B cell (primary cell): ENCODE measurements at regions not wholly inside any gene's neighbourhood (a gene's known extent, or its start where the extent isn't known, plus 50 kb on each side); places are given as distances from the start of the nearest gene placed in this dataset.

Experiments
- ATAC-seq: fragments of 200-7000 bp; cut with Tn5 transposase; one replicate; pipeline ENCODE4 v1.10.0; 2021; ENCODE audit warnings: low read depth, mild to moderate bottlenecking, moderate number of reproducible peaks, moderate library complexity
- CTCF ChIA-PET: fragments of 350-600 bp; sonication (Branson Sonifier 250); formaldehyde crosslinking; loops from one replicate; lab custom pipeline; 2021; ENCODE audit warnings: antibody characterized with exemption, inconsistent platforms; lab: Charles Lee
- POLR2A ChIA-PET: fragments of 350-600 bp; sonication (Branson Sonifier 250); formaldehyde crosslinking; loops from one replicate; lab custom pipeline; 2021; ENCODE audit warnings: antibody characterized with exemption; lab: Charles Lee
- DNase-seq: peaks from one replicate; pipeline ENCODE4 v3.0.0; 2013
- H2AFZ ChIP-seq: 2 replicates; pipeline ENCODE4 v1.6.1; 2012; ENCODE audit warnings: mild to moderate bottlenecking, low read depth, low read length; ENCODE audit not compliant: insufficient read depth, poor library complexity, severe bottlenecking
- H3K27ac ChIP-seq, 2 donors: 1 replicate in 1 of 2; 2 replicates in 1 of 2; pipeline ENCODE4 v1.5.1; 2012 to 2013; ENCODE audit warnings: low read length in 2 of 2, mild to moderate bottlenecking in 2 of 2, moderate library complexity in 1 of 2
- H3K27me3 ChIP-seq, 4 experiments: fragments of 200-600 bp in 1 of 4; sonication (generic) in 1 of 4; replicated peaks in 1 of 4; 1 replicate in 2 of 4; 2 replicates in 2 of 4; pipeline versions ENCODE4 v1.6.1 to v1.7.0; 2013 to 2016; ENCODE audit warnings: low read length in 3 of 4, mild to moderate bottlenecking in 2 of 4, mixed read lengths in 1 of 4, moderate library complexity in 1 of 4; ENCODE audit not compliant: insufficient read depth in 4 of 4, control insufficient read depth in 3 of 4; ENCODE audit errors: control extremely low read depth in 1 of 4
- H3K36me3 ChIP-seq, 2 experiments: replicated peaks in 1 of 2; 1 replicate in 1 of 2; 2 replicates in 1 of 2; pipeline versions ENCODE4 v1.6.1 to v1.7.1; 2013; ENCODE audit warnings: low read length in 1 of 2; ENCODE audit not compliant: insufficient read depth in 2 of 2, control insufficient read depth in 1 of 2; ENCODE audit errors: control extremely low read depth in 1 of 2, extremely low read depth in 1 of 2
- H3K4me1 ChIP-seq, 2 donors: fragments of 200-600 bp in 1 of 2; sonication (generic) in 1 of 2; 1 replicate in 1 of 2; 2 replicates in 1 of 2; pipeline versions ENCODE4 v1.5.1 to v1.6.1; 2013 to 2017; ENCODE audit warnings: low read length in 2 of 2; ENCODE audit not compliant: control insufficient read depth in 2 of 2, insufficient read depth in 2 of 2
- H3K4me2 ChIP-seq: replicated peaks from 2 replicates; pipeline ENCODE3; 2012; ENCODE audit warnings: mild to moderate bottlenecking, low read depth, low read length; ENCODE audit not compliant: poor library complexity, severe bottlenecking
- H3K4me3 ChIP-seq, 5 experiments: fragments of 200-600 bp in 1 of 5; sonication (generic) in 1 of 5; 1 replicate in 3 of 5; 2 replicates in 2 of 5; pipeline versions ENCODE4 v1.5.1 to v1.7.0; 2011 to 2016; ENCODE audit warnings: low read length in 4 of 5, mild to moderate bottlenecking in 4 of 5, low read depth in 2 of 5, control low read depth in 1 of 5, moderate library complexity in 1 of 5; ENCODE audit not compliant: insufficient read depth in 1 of 5; ENCODE audit errors: control extremely low read depth in 1 of 5, extremely low read depth in 1 of 5
- H3K79me2 ChIP-seq: fragments of 200-600 bp; sonication (generic); one replicate; pipeline ENCODE4 v1.6.0; 2016; ENCODE audit warnings: low read length; ENCODE audit not compliant: control insufficient read depth, insufficient read depth
- H3K9ac ChIP-seq: fragments of 200-600 bp; sonication (generic); 2 replicates; pipeline ENCODE4 v1.6.1; 2017; ENCODE audit warnings: mild to moderate bottlenecking, low read length, moderate library complexity
- H3K9me3 ChIP-seq, 3 donors: one replicate each; pipeline versions ENCODE4 v1.6.1 to v1.7.1; 2013; ENCODE audit warnings: low read length in 2 of 3; ENCODE audit not compliant: control insufficient read depth in 2 of 3, insufficient read depth in 1 of 3; ENCODE audit errors: control extremely low read depth in 1 of 3
- H4K20me1 ChIP-seq: 2 replicates; pipeline ENCODE4 v1.6.0; 2012; ENCODE audit warnings: mild to moderate bottlenecking, low read length; ENCODE audit not compliant: insufficient read depth, control insufficient read depth, poor library complexity, severe bottlenecking
- H3K27ac Mint-ChIP-seq: one replicate; pipeline ENCODE4 v1.8.0; 2021; ENCODE audit warnings: mixed read lengths
- H3K27me3 Mint-ChIP-seq: one replicate; pipeline ENCODE4 v1.8.0; 2021; ENCODE audit warnings: mixed read lengths
- H3K4me1 Mint-ChIP-seq: one replicate; pipeline ENCODE4 v1.8.0; 2021; ENCODE audit warnings: mixed read lengths
- H3K4me3 Mint-ChIP-seq: one replicate; pipeline ENCODE4 v1.8.0; 2021; ENCODE audit warnings: mixed read lengths
- H3K9me3 Mint-ChIP-seq: one replicate; pipeline ENCODE4 v1.8.0; 2022; ENCODE audit warnings: mixed read lengths; ENCODE audit not compliant: insufficient read depth
- EZH2 ChIP-seq: IDR thresholded peaks from 2 replicates; pipeline ENCODE4 v1.6.1; 2012; ENCODE audit warnings: borderline replicate concordance, low read depth, mild to moderate bottlenecking, moderate library complexity, low read length; ENCODE audit not compliant: insufficient read depth, poor library complexity, severe bottlenecking
- WGBS: methylation state at CpG from one replicate; pipeline ENCODE4 v1.1.5; 2013; ENCODE audit warnings: missing lambda C conversion rate; ENCODE audit not compliant: insufficient coverage; 5-methylcytosine and 5-hydroxymethylcytosine counted together
- intact Hi-C: fragments of 100-400 bp; cut with micrococcal nuclease; formaldehyde crosslinking; loops from one replicate; pipeline ENCODE4 v1.10.0; 2022
- TF ChIP-seq, protein P1 (sequence below): fragments of 200-600 bp; IDR thresholded peaks from one replicate; pipeline ENCODE4 v1.8.0; 2022; ENCODE audit warnings: antibody characterized with exemption, mild to moderate bottlenecking

DNA sequence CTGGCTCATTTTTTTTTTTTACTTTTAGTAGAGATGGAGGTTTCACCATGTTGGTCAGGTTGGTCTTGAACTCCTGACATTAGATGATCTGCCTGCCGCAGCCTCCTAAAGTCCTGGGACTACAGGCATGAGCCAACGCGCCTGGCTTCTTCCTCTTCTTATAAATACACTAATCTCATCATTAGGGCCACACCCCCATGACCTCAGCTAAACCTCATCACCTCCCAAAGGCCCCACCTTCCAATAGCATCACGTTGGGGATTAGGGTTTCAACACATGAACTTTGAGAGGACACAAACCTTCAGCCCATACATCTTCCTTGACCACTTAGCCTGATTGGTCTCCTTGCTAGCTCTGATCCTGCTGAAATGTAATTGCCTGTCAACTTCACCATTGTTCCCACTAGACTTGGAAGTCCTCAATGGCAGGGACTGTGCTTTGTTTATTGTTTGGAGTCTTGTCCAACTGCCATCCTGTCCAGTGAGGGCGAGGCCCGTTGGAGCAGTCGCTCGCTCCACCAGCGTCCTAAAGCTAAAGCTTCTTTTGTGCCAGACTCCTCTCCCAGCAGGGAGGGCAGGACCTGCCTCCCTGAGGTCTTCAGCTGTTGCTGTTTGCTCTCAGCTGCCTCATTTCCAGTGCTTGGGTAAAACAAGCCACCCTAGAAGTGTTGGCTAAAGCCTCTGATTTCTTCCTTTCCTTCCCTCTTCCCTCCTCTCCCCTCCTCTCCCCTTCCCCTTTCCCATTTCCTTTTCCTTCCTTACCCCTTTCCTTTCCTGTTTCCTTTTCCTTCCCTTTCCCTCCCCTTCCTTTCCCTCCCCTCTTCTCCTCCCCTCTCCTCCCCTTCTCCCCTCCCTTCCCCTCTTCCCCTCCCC is 85.3 kb downstream of the HAPSTR1 start:
- intact Hi-C loops: no loop called here
- peaks cover 0 to 9% (median 0%) of the 10 kb centered on the region in 3 donors for H3K9me3 ChIP-seq
- 70% methylated on average over 6 of the region's 9 CpGs for WGBS
- H3K4me3 ChIP-seq: no peak overlapping the region
- H3K9ac ChIP-seq: no peak overlapping the region
- H3K36me3 ChIP-seq: no peaks in the 10 kb centered on the region
- no peaks in the 10 kb centered on the region for H3K4me1 ChIP-seq
- no peaks in the 10 kb centered on the region for H3K79me2 ChIP-seq
- CTCF ChIA-PET: no interaction called here
- no peak overlapping the region for H3K27ac Mint-ChIP-seq
- no peaks in the 10 kb centered on the region for H3K4me1 Mint-ChIP-seq
- ATAC-seq (no peak), DNase-seq (no peak)
- no peaks in the 10 kb centered on the region for H4K20me1 ChIP-seq
- TF ChIP-seq EZH2: no peak
- TF ChIP-seq, protein P1, sequence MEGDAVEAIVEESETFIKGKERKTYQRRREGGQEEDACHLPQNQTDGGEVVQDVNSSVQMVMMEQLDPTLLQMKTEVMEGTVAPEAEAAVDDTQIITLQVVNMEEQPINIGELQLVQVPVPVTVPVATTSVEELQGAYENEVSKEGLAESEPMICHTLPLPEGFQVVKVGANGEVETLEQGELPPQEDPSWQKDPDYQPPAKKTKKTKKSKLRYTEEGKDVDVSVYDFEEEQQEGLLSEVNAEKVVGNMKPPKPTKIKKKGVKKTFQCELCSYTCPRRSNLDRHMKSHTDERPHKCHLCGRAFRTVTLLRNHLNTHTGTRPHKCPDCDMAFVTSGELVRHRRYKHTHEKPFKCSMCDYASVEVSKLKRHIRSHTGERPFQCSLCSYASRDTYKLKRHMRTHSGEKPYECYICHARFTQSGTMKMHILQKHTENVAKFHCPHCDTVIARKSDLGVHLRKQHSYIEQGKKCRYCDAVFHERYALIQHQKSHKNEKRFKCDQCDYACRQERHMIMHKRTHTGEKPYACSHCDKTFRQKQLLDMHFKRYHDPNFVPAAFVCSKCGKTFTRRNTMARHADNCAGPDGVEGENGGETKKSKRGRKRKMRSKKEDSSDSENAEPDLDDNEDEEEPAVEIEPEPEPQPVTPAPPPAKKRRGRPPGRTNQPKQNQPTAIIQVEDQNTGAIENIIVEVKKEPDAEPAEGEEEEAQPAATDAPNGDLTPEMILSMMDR: no peak
- no peak overlapping the region for H3K4me2 ChIP-seq
- no peak overlapping the region for H3K4me3 Mint-ChIP-seq
- H2AFZ ChIP-seq: no peak overlapping the region
- peaks cover 0 to 2% (median 0%) of the 10 kb centered on the region in 4 experiments for H3K27me3 ChIP-seq
- H3K27ac ChIP-seq: no peak overlapping the region
- H3K9me3 Mint-ChIP-seq: no peaks in the 10 kb centered on the region
- peaks cover 34% of the 10 kb centered on the region for H3K27me3 Mint-ChIP-seq
- POLR2A ChIA-PET: no interaction called here

GRCh38 chr16:9177861-9178260 is 86.4 kb downstream of the HAPSTR1 start:
- Histone ChIP-seq H3K9me3 (peaks cover 0 to 9% (median 0%) of the 10 kb centered on the region in 3 donors), H3K79me2 (no peaks in the 10 kb centered on the region), H3K9ac (no peak overlapping the region), H4K20me1 (no peaks in the 10 kb centered on the region), H2AFZ (no peak overlapping the region), H3K27ac (no peak overlapping the region), H3K4me3 (no peak overlapping the region), H3K36me3 (no peaks in the 10 kb centered on the region), H3K4me2 (no peak overlapping the region), H3K4me1 (no peaks in the 10 kb centered on the region), H3K27me3 (peaks cover 0 to 2% (median 0%) of the 10 kb centered on the region in 4 experiments)
- DNase-seq (no peak), ATAC-seq (no peak)
- POLR2A ChIA-PET: no interaction called here
- no CpG with 5 or more reads among the region's 6 CpGs for WGBS
- H3K27ac Mint-ChIP-seq: no peak overlapping the region
- H3K4me3 Mint-ChIP-seq: no peak overlapping the region
- H3K27me3 Mint-ChIP-seq: peaks cover 34% of the 10 kb centered on the region
- no peaks in the 10 kb centered on the region for H3K4me1 Mint-ChIP-seq
- TF ChIP-seq EZH2: no peak
- TF ChIP-seq, protein P1: no peak
- intact Hi-C loops: no loop called here
- CTCF ChIA-PET: no interaction called here
- no peaks in the 10 kb centered on the region for H3K9me3 Mint-ChIP-seq
